Cardiac muscle cell (in vitro differentiated cells and primary cell): ENCODE measurements at regions not wholly inside any gene's neighbourhood (a gene's known extent, or its start where the extent isn't known, plus 50 kb on each side); places are given as distances from the start of the nearest gene placed in this dataset.

ENCODE experiments used
- DNase-seq, 2 donors: peaks; one replicate each; pipeline versions ENCODE4 v3.0.0 to v3.0.0-alpha.2; 2010 to 2017; ENCODE audit warnings: low read depth in 1 of 2, low spot score in 1 of 2
- H3K27ac ChIP-seq: fragments of 200-600 bp; sonication (generic); 2 replicates; pipeline ENCODE4 v1.5.1; 2016
- H3K27me3 ChIP-seq: fragments of 200-600 bp; sonication (generic); 2 replicates; pipeline ENCODE4 v1.6.0; 2016; ENCODE audit warnings: control low read depth
- H3K36me3 ChIP-seq: fragments of 200-600 bp; sonication (generic); 2 replicates; pipeline ENCODE4 v1.5.1; 2016; ENCODE audit warnings: control low read depth
- H3K4me1 ChIP-seq: fragments of 200-600 bp; sonication (generic); 2 replicates; pipeline ENCODE4 v1.8.1; 2017; ENCODE audit warnings: low read depth, mild to moderate bottlenecking, mixed run types
- H3K4me3 ChIP-seq: fragments of 200-600 bp; sonication (generic); 2 replicates; pipeline ENCODE4 v1.5.1; 2016; ENCODE audit warnings: mild to moderate bottlenecking
- H3K9me3 ChIP-seq: fragments of 200-600 bp; sonication (generic); 2 replicates; pipeline ENCODE4 v1.5.1; 2017; ENCODE audit warnings: low read depth, mild to moderate bottlenecking, control low read depth
- TF ChIP-seq, protein P1 (sequence below): IDR thresholded peaks from 2 replicates; pipeline ENCODE4 v1.5.1; 2012; ENCODE audit warnings: low read depth, mild to moderate bottlenecking, low read length

DNA sequence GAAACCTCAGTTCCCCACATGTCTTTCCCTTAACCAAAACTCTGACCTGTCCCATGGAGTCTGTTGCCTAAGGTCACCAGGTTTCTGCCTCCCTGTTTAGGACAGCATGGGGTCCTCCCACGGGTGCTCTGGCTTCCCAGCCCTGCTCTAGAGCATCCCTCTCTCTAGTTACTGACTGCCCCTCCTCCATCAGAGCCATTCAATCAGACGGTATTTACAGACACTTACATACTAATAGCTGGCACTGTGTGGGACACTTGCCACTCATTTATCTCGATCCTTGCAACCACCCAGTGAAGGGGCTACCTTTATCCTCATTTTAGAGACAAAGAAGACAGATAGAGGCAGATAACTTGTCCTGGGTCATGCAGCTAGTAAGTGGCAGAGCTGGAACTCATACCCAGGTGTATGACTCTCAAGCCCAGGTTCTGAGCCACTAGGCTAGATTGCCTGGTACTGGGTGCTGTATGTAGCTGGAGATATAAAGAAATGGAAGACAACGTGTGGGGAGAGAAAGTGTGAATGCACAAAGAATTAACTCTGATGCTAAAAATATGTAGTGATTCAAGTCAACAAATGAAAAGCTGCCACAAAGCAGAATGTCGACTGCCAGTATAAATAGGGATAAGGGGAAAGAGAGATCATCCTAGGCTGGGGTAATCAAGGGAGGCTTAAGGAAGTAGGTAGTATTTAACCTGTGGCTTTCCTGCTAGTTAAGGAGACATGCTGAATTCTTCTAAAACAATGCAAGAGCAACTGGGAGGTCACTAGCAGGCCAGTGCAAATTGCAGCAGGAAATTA lies 52.5 kb upstream of the PDE8B start:
- Histone ChIP-seq H3K4me1 (no peaks in the 10 kb centered on the region), H3K27me3 (no peaks in the 10 kb centered on the region), H3K4me3 (no peak overlapping the region), H3K27ac (no peak overlapping the region), H3K36me3 (no peaks in the 10 kb centered on the region), H3K9me3 (no peaks in the 10 kb centered on the region)
- no peak for DNase-seq
- TF ChIP-seq, protein P1, sequence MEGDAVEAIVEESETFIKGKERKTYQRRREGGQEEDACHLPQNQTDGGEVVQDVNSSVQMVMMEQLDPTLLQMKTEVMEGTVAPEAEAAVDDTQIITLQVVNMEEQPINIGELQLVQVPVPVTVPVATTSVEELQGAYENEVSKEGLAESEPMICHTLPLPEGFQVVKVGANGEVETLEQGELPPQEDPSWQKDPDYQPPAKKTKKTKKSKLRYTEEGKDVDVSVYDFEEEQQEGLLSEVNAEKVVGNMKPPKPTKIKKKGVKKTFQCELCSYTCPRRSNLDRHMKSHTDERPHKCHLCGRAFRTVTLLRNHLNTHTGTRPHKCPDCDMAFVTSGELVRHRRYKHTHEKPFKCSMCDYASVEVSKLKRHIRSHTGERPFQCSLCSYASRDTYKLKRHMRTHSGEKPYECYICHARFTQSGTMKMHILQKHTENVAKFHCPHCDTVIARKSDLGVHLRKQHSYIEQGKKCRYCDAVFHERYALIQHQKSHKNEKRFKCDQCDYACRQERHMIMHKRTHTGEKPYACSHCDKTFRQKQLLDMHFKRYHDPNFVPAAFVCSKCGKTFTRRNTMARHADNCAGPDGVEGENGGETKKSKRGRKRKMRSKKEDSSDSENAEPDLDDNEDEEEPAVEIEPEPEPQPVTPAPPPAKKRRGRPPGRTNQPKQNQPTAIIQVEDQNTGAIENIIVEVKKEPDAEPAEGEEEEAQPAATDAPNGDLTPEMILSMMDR: no peak

DNA sequence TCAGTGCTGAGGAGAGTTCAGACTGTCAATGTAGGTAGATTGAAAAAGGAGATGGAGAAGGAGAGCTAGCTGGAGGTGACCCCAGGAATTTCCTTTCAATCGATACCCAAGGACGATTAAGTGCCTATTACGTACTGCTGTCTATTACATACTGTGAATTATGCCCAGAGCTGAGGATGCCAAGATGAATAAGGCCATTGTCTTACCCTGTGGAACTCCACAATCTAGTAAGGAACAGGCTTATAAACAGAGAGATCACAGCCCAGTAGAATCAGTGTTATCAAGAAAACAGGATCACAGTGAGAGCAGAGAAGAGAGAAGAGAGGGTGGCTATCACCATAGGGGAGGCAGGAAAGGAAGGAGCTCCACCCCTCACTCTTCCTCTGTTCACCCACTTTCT lies 54.1 kb upstream of the PDE8B start:
- TF ChIP-seq, protein P1: no peak

DNA sequence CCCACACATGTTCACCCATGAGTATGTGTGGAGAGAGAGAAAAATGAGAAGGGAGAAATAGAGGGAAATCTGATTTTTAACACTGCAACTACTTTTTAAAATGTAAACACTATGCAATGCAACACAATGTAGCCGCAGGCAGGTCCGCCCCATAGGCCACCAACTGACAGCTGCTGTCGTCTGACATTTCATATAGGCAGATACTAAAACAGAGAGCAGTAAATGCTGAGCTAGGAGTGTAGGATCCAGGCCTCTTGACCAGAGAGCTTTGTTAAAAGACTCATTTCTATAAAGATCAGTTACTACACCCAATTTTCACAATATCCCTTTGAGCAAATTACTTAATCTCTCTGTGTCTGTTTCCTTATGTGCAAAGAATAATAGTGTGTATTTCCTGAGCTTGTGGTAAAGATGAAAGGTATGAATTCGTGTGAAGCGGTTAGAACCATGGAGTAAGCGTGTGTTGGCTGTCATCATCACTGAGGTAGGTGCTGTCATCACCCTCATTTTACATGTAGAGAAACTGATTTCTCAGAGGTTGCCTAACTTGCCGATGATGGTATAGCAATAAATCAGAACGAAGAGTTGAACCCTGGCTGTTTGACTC lies 55.2 kb upstream of the PDE8B start:
- DNase-seq: no peak
- Histone ChIP-seq H3K36me3 (no peaks in the 10 kb centered on the region), H3K27ac (no peak overlapping the region), H3K4me1 (no peaks in the 10 kb centered on the region), H3K27me3 (no peaks in the 10 kb centered on the region), H3K4me3 (no peak overlapping the region), H3K9me3 (no peaks in the 10 kb centered on the region)
- TF ChIP-seq, protein P1: no peak

More for the DNA sequence above, 54.1 kb upstream of the PDE8B start:
- Histone ChIP-seq H3K4me1 (no peaks in the 10 kb centered on the region), H3K36me3 (no peaks in the 10 kb centered on the region), H3K4me3 (no peak overlapping the region), H3K27ac (no peak overlapping the region), H3K9me3 (no peaks in the 10 kb centered on the region), H3K27me3 (no peaks in the 10 kb centered on the region)
- DNase-seq: no peak

GRCh38 chr5:77152441-77152840 lies 58.0 kb upstream of the PDE8B start:
- Histone ChIP-seq H3K27me3 (no peaks in the 10 kb centered on the region), H3K4me3 (no peak overlapping the region), H3K4me1 (no peaks in the 10 kb centered on the region), H3K36me3 (no peaks in the 10 kb centered on the region), H3K27ac (no peak overlapping the region), H3K9me3 (no peaks in the 10 kb centered on the region)
- TF ChIP-seq, protein P1: no peak
- DNase-seq: no peak

DNA sequence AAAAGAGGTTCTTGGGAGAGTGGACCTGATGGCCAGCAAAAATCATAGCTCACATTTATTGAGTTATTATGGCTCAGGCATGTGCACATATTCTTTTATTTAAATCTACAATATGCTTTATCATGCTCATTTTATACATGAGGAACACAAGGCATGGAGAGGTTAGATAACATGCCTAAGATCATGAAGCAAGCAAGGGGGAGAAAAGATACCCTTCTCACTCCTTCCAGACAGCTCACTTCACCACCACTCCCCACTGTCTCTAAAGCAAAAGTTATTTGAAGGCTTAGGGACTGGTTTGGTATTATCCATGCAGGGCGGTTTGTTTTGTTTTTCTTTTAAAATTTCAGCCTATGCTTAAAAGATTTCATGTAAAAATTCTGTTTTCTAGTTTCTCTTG lies 59.0 kb upstream of the PDE8B start:
- TF ChIP-seq, protein P1: no peak

More for the DNA sequence above, 59.0 kb upstream of the PDE8B start:
- Histone ChIP-seq H3K4me3 (no peak overlapping the region), H3K36me3 (no peaks in the 10 kb centered on the region), H3K27me3 (no peaks in the 10 kb centered on the region), H3K27ac (no peak overlapping the region), H3K4me1 (no peaks in the 10 kb centered on the region), H3K9me3 (no peaks in the 10 kb centered on the region)
- DNase-seq: no peak
